ENCODE measurements at regions not wholly inside any gene's neighbourhood (a gene's known extent, or its start where the extent isn't known, plus 50 kb on each side); places are given as distances from the start of the nearest gene placed in this dataset.
A peak's percentile ranks its signal among the peaks of the same experiment; 100 is the strongest.

DNA sequence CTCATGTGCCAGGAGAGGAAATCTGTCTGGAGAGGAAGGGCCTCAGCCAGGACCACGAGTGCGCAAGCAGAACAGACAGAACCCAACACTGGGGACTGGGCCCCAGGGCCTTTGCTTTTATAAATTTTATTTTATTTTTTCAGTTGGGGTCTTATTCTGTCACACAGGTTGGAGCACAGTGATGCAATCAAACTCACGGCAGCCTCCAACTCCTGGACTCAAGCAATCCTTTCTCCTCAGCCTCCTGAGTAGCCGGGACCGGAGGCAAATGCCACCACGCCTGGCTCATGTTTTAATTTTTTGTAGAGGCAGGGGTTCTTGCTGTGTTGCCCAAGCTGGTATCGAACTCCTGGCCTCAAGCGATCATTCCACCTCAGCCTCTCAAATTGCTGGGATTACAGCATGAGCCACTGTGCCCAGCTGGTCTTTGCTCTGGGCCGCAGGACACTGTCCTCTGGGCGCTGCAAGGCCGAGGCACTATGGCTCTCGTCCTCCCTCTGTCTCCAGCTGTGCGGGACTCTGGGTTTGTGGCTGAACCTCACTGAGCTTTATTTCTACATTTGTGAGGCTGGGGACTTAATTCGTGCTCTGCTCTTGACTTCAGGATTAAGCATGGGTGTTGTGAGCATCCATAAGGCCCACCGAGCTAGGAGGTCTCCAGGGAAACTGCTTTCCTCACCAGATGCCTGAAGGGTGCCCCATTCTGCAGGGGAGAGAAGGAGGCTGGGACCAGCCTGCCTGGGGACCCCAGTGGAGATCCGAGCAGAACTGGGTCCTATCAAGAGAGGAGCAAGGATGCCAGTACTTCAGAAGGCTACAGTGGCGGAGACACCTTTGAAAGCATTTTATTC, 144.2 kb upstream of the VSTM2B start:
- POLR2A ChIA-PET (ENCODE audit: partially characterized antibody), result no interaction called here
- Histone ChIP-seq H4K20me1 (replicated peaks in 1 of 2; ENCODE audit: control insufficient read depth in 1 of 2, insufficient read depth in 2 of 2, low read length in 2 of 2) (no peaks in the 10 kb centered on the region), H2BK12ac (ENCODE audit: low read depth, low read length) (no peak overlapping the region), H3K23me2 (ENCODE audit: low read depth, low read length) (no peaks in the 10 kb centered on the region), H3K4me3 (ENCODE audit: extremely low read depth in 1 of 4, insufficient read depth in 2 of 4, low read depth in 3 of 4, low read length in 4 of 4) (no peak overlapping the region), H3K9ac (replicated peaks in 1 of 4; ENCODE audit: extremely low read depth in 1 of 4, low read depth in 3 of 4, low read length in 3 of 4) (no peak overlapping the region), H3K36me3 (ENCODE audit: control insufficient read depth in 2 of 4, insufficient read depth in 4 of 4, low read length in 3 of 4) (no peaks in the 10 kb centered on the region), H3K4ac (replicated peaks; ENCODE audit: insufficient read length, low read depth, low read length) (no peak overlapping the region), H3K23ac (ENCODE audit: insufficient read length) (no peak overlapping the region), H3K4me2 (ENCODE audit: insufficient read depth in 1 of 2, low read depth in 2 of 2, low read length in 2 of 2) (no peak overlapping the region), H3K18ac (ENCODE audit: extremely low read depth, low read length) (no peak overlapping the region), H2BK15ac (ENCODE audit: low read length) (no peak overlapping the region), H4K5ac (ENCODE audit: insufficient read length, low read depth, low read length) (no peak overlapping the region), H3K79me2 (ENCODE audit: control insufficient read depth in 1 of 2, insufficient read depth in 2 of 2, low read length in 2 of 2) (no peaks in the 10 kb centered on the region), H3K56ac (replicated peaks; ENCODE audit: insufficient read length, low read depth, low read length) (no peak overlapping the region), H3K4me1 (replicated peaks in 1 of 4; ENCODE audit: control insufficient read depth in 3 of 4, insufficient read depth in 4 of 4, low read length in 3 of 4) (peaks cover 0 to 4% (median 2%) of the 10 kb centered on the region in 4 experiments; a peak in 3 of 7 replicates), H3K27ac (ENCODE audit: low read depth, low read length) (no peak overlapping the region), H3K27me3 (replicated peaks in 1 of 4; ENCODE audit: control insufficient read depth in 3 of 4, extremely low read depth in 1 of 4, insufficient read depth in 3 of 4, low read length in 3 of 4) (no peaks in the 10 kb centered on the region), H2AK5ac (ENCODE audit: low read depth, low read length) (no peak overlapping the region), H2BK20ac (ENCODE audit: low read length) (no peak overlapping the region), H2BK120ac (replicated peaks; ENCODE audit: low read depth, low read length) (no peak overlapping the region), H2BK5ac (ENCODE audit: low read depth, low read length) (no peak overlapping the region), H3K9me3 (ENCODE audit: insufficient read depth in 2 of 2, low read depth in 1 of 2, low read length in 1 of 2) (no peaks in the 10 kb centered on the region), H3K14ac (ENCODE audit: insufficient read length) (no peak overlapping the region), H3K79me1 (ENCODE audit: low read depth, low read length) (no peaks in the 10 kb centered on the region), H4K8ac (ENCODE audit: extremely low read depth, insufficient read depth, low read length) (no peak overlapping the region), H2AFZ (ENCODE audit: low read length) (no peak overlapping the region), H4K91ac (replicated peaks; ENCODE audit: insufficient read length, low read length) (no peak overlapping the region)
- WGBS, 2 experiments (ENCODE audit: extremely low coverage in 1 of 2, insufficient coverage in 1 of 2, insufficient read length in 1 of 2, insufficient replicate concordance in 2 of 2, low coverage in 1 of 2, low lambda C conversion rate in 2 of 2, missing lambda C conversion rate in 1 of 2), result 88% methylated on average over 17 of the region's 17 CpGs; no CpG with 5 or more reads in 1 of the 2 experiments
- FAIRE-seq, result no peak
- DNase-seq (ENCODE audit: low read depth in 1 of 2, low spot score in 2 of 2), result peak in 1 of 2 experiments; percentile 31
- CTCF ChIA-PET (ENCODE audit: partially characterized antibody), result interaction anchor here (0.8 to 4.3 kb wide), 5 partner anchors 12 to 149 kb away, joined by 3 to 28 read pairs (median 3); no protein-coding TSS in a partner anchor
- TF ChIP-seq CEBPB (IDR thresholded peaks at IDR 0.05; ENCODE audit: low read depth, low read length) (no peak), RBBP5 (IDR thresholded peaks at IDR 0.05; ENCODE audit: borderline replicate concordance, low read depth, low read length) (no peak), NRF1 (IDR thresholded peaks at IDR 0.05; ENCODE audit: low read depth, low read length) (no peak), SP1 (IDR thresholded peaks at IDR 0.05; ENCODE audit: low read depth, low read length) (no peak), TBP (IDR thresholded peaks at IDR 0.05; ENCODE audit: low read depth, low read length) (no peak), SIRT6 (IDR thresholded peaks at IDR 0.05; ENCODE audit: low read length) (no peak), RAD21 (IDR thresholded peaks at IDR 0.05 in 1 of 2, conservative IDR thresholded peaks at IDR 0.05 in 1 of 2; ENCODE audit: low read depth in 2 of 2, low read length in 2 of 2) (no peak), SP4 (IDR thresholded peaks at IDR 0.05; ENCODE audit: low read length) (no peak), KDM5A (IDR thresholded peaks at IDR 0.05; ENCODE audit: low read length) (no peak)
